Stomach (tissue), 4 donors: ENCODE measurements at regions not wholly inside any gene's neighbourhood (a gene's known extent, or its start where the extent isn't known, plus 50 kb on each side); places are given as distances from the start of the nearest gene placed in this dataset.

ENCODE experiments used
- CTCF ChIP-seq, 7 experiments: fragments of 450-650 bp in 4 of 7; fragments of 200-600 bp in 3 of 7; sonication (generic) in 3 of 7; IDR thresholded peaks; one replicate each; pipeline ENCODE4 v1.5.1; 2016 to 2019; ENCODE audit warnings: antibody characterized with exemption in 7 of 7, control low read depth in 2 of 7, mild to moderate bottlenecking in 1 of 7
- EP300 ChIP-seq: sonication (generic); formaldehyde crosslinking; IDR thresholded peaks from one replicate; pipeline ENCODE4 v1.6.1; 2017; ENCODE audit warnings: antibody characterized with exemption

GRCh38 chr13:88925954-88926353, 1254.8 kb downstream of the SLITRK5 start:
- TF ChIP-seq EP300, result no peak
- TF ChIP-seq CTCF (IDR thresholded peaks at IDR 0.05), result no peak
